Motor neuron (in vitro differentiated cells): ENCODE measurements at regions not wholly inside any gene's neighbourhood (a gene's known extent, or its start where the extent isn't known, plus 50 kb on each side); places are given as distances from the start of the nearest gene placed in this dataset.
A peak's percentile ranks its signal among the peaks of the same experiment; 100 is the strongest.

ENCODE experiments used
- ATAC-seq, 8 experiments: fragments of 200-7000 bp; cut with Tn5 transposase; replicated peaks in 6 of 8; 2 replicates each; pipeline ENCODE4 v1.8.0; 2021; ENCODE audit warnings: mild to moderate bottlenecking in 8 of 8, moderate library complexity in 8 of 8
- H3K27ac ChIP-seq, 2 donors: fragments of 250-450 bp; sonication (Bioruptor Pico); 2 replicates each; pipeline ENCODE4 v1.9.0; 2021; ENCODE audit warnings: antibody characterized with exemption in 2 of 2, mild to moderate bottlenecking in 2 of 2, moderate library complexity in 1 of 2
- H3K4me1 ChIP-seq, 2 donors: fragments of 250-450 bp; sonication (Bioruptor Pico); replicated peaks in 1 of 2; 2 replicates each; pipeline ENCODE4 v1.6.1; 2021; ENCODE audit warnings: antibody characterized with exemption in 2 of 2, mild to moderate bottlenecking in 2 of 2, moderate library complexity in 1 of 2
- H3K4me3 ChIP-seq, 5 donors: fragments of 250-450 bp; sonication (Bioruptor Pico); 2 replicates each; pipeline ENCODE4 v1.9.0; 2021; ENCODE audit warnings: antibody characterized with exemption in 5 of 5, mild to moderate bottlenecking in 5 of 5, moderate library complexity in 4 of 5
- WGBS, 10 experiments: fragments of 450-650 bp; shearing (Covaris generic); methylation state at CpG; one replicate each; pipeline ENCODE4 v1.0.0; 2022; 5-methylcytosine and 5-hydroxymethylcytosine counted together
- in situ Hi-C, 9 experiments: fragments of 400-800 bp; cut with MboI; loops; one replicate each; pipeline ENCODE4 v1.15.0; 2021; ENCODE audit warnings: low sequenced_read_pairs in 9 of 9, low pct_unique_long_range_greater_than_20kb in 2 of 9; ENCODE audit not compliant: unreplicated experiment in 9 of 9

DNA sequence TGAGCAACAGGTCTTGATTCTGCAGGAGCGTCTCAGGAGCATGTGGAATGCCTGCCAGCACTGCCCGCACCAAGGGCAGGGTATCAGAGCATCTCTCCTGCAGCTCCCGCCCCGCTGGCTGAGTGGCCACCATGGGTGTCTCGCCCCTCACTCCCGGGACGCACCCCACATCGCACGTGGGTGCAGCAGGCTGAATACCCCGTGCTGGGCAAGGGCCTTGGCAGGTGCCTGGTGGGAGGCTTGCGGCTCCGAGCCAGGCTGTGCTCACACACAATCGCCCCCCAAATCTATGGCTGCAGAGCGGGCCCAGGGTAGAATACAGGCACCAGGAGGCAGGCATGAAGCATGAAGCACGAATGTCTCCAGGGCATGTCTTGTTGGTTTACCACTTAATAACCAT is 103.9 kb upstream of the TMEM132D start:
- no peaks in the 10 kb centered on the region for H3K4me1 ChIP-seq
- in situ Hi-C loops: no loop called here
- WGBS, 10 experiments: 43 to 100% (median 70%) methylated on average over 1 to 4 of the region's 15 CpGs; no CpG with 5 or more reads in 6 of the 10 experiments
- H3K27ac ChIP-seq: no peak overlapping the region
- ATAC-seq: no peak
- no peak overlapping the region for H3K4me3 ChIP-seq

DNA sequence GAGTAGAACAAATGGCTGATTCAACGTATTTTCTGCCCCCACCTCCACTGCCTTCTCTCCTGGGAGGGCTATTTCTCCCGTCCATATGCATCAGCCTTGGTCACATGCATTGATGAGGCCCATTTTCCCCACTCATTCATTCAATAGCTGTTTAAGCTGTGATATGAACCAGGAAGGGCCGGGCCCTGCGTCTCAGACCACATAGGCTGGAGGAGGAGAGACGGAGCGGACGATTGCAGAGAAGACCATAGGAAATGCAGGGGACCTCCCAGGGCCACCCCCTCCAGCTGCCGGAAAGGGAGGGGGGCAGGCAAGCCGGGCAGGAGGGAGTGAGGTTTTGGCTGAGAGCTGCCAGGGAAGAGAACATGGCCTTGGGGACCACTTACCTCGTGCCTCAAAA is 104.4 kb upstream of the TMEM132D start:
- in situ Hi-C loops: no loop called here
- H3K4me3 ChIP-seq: no peak overlapping the region
- WGBS, 10 experiments: 0 to 93% (median 38%) methylated on average over 1 to 3 of the region's 10 CpGs; no CpG with 5 or more reads in 3 of the 10 experiments
- ATAC-seq: no peak
- no peak overlapping the region for H3K27ac ChIP-seq
- no peaks in the 10 kb centered on the region for H3K4me1 ChIP-seq

DNA sequence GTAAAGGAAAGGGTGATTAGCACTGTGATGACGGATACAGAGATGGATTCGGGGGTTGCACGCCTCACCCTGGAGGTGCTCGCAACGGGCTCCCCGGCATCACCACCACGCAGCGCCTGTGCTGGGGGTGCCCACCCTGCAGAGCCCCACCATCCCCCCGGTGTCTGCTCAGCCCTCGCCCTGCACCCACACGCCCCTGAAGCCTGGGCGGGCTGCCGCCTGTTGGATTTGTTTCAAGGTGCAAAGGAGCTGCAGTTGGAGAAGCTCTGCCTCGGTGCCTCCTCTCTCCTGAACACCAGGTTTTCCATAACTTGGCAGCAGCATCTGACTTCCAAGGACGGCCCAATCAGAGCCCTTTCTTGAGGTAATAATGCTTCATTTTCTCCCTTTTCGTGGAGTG is 106.1 kb upstream of the TMEM132D start:
- in situ Hi-C loops: no loop called here
- H3K27ac ChIP-seq: no peak overlapping the region
- WGBS, 10 experiments: 0 to 80% (median 17%) methylated on average over 1 to 6 of the region's 16 CpGs; no CpG with 5 or more reads in 5 of the 10 experiments
- no peak overlapping the region for H3K4me3 ChIP-seq
- no peak for ATAC-seq
- H3K4me1 ChIP-seq: no peaks in the 10 kb centered on the region

DNA sequence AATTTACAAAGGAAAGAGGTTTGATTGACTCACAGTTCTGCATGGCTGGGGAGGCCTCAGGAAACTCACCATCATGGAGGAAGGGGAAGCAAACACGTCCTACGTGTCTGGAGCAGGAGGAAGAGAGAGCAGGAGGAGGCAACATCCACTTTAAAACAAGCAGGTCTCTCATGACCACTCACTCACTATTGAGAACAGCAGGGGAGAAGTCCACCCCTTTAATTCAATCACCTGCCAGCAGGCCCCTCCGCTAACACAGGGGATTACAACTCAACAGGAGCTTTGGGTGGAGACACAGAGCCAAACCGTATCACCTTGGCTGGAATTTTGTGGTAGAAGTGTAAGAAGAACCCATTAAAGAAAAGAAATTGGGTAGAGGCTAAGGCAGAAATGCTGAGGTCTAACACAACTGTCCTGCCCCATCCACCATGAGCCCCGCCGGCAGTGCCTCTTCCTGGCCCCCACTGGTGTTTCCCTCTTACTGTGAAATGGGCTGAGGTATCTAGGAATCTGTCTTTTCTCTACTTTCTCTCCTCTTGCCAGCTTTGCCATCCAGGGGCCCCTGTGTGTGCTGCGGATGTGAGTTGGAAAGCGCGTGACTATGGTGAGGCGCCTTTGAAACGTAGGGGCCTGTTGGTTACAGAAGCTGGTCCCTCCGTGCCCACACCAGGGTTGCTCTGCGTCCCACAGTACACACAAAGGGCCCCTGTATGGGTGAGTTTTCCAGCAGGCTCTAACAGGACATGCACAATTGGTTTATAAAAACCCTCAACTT is 108.0 kb upstream of the TMEM132D start:
- Histone ChIP-seq H3K4me3 (no peak overlapping the region), H3K27ac (no peak overlapping the region), H3K4me1 (no peaks in the 10 kb centered on the region)
- ATAC-seq: no peak
- 0 to 100% (median 82%) methylated on average over 1 to 9 of the region's 13 CpGs; no CpG with 5 or more reads in 2 of the 10 experiments for WGBS, 10 experiments
- in situ Hi-C loops: no loop called here

DNA sequence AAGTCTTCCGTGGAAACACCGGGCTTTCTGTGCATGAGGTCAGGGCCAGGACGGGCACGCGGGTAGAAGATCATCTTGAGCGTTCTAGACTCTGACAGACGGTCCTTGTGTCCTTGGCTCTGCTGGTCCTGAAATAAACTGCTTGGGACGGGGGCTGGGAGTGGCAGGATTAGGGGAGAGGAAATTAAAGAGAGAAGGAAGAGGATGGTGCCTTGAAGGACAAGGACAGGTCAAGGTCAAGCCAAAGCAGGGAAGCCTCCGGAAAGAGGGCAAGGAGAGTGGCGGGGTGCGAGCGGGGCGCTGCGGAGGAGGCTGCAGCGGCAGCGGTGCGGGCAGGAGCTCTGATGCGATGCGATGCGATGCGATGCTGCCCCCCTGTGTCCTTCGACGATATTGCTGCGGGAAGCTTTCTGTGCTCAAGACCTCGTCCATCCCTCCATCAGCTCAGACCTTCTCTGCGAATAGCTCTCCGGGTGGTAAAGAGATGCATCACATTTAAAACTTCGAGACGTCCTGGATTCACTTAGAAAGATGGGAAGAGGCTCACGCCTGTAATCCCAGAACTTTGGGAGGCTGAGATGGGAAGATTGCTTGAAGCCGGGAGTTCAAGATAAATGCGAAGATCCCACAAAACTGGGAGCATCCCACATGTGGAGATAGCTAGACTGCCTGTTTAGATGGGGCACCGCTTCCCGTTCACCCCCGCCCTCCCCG is 110.1 kb upstream of the TMEM132D start:
- 3 to 68% (median 25%) methylated on average over 4 to 12 of the region's 36 CpGs; no CpG with 5 or more reads in 3 of the 10 experiments for WGBS, 10 experiments
- in situ Hi-C loops: no loop called here
- H3K4me3 ChIP-seq: no peak overlapping the region
- H3K4me1 ChIP-seq: no peaks in the 10 kb centered on the region
- ATAC-seq: peak in 5 of 8 experiments; percentile 85 to 99 (median 91)
- no peak overlapping the region for H3K27ac ChIP-seq

DNA sequence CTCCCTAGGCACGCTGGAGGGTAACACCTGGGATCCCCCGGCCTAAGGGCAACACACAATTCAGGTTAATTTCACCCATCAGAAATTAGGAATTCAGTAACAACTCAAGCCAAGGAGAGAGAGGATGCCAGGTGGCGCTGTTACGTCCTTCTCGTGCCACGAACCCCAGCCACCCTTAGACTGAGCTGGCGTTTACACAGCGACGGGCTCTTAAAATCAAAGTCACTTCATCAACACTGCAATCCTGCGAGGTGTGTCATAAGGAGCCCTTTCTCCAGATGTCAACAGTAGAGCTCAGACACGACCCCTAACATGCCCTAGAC is 110.6 kb upstream of the TMEM132D start:
- no peak overlapping the region for H3K27ac ChIP-seq
- 0 to 64% (median 40%) methylated on average over 1 to 9 of the region's 11 CpGs; no CpG with 5 or more reads in 3 of the 10 experiments for WGBS, 10 experiments
- no peaks in the 10 kb centered on the region for H3K4me1 ChIP-seq
- ATAC-seq: peak in 3 of 8 experiments; percentile 31 to 51 (median 48)
- in situ Hi-C loops: no loop called here
- no peak overlapping the region for H3K4me3 ChIP-seq

DNA sequence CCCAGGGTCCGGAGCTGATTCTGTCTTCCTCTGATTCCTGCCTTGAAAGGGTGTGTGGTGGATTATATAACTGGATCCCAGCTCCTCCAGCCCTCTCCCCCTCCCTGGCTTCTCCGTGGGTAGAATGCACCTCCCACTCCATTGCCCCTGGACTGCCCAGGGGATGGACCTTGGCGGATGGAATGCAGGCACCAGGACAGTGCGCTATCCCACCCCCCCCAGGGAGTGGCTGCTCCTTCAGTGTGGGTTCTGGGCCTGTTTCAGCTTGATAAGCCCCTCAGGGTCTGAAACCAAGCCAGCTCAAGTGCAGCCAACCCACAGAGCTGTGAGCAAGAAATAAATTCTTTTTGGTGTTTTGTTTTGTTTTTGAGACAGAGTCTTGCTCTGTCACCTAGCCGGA is 112.4 kb upstream of the TMEM132D start:
- no peak overlapping the region for H3K4me3 ChIP-seq
- no peaks in the 10 kb centered on the region for H3K4me1 ChIP-seq
- H3K27ac ChIP-seq: no peak overlapping the region
- WGBS, 10 experiments: 60 to 100% (median 80%) methylated on average over 1 of the region's 5 CpGs; no CpG with 5 or more reads in 7 of the 10 experiments
- ATAC-seq: no peak
- in situ Hi-C loops: no loop called here

DNA sequence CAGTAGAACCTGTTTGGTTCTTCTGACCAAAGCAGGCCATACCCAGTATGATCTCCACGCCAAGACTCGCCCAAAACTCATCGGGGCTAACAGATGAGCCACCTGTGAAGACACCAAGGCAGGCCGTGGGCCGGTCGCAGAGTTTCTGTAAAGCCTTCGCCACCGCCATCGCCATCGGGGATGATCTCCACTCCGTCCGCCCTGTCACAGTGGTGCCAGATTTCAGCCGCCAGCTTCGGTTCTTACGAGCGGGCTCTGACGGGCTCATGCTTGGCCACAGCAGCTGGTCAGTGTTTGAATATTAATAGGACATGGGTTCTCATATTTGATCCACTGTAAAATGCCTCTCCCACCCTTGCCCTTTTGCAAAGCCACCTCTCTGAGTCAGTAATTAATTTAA is 113.2 kb upstream of the TMEM132D start:
- ATAC-seq: no peak
- 7 to 98% (median 85%) methylated on average over 3 to 13 of the region's 17 CpGs; no CpG with 5 or more reads in 4 of the 10 experiments for WGBS, 10 experiments
- in situ Hi-C loops: no loop called here
- no peak overlapping the region for H3K4me3 ChIP-seq
- H3K4me1 ChIP-seq: no peaks in the 10 kb centered on the region
- no peak overlapping the region for H3K27ac ChIP-seq

DNA sequence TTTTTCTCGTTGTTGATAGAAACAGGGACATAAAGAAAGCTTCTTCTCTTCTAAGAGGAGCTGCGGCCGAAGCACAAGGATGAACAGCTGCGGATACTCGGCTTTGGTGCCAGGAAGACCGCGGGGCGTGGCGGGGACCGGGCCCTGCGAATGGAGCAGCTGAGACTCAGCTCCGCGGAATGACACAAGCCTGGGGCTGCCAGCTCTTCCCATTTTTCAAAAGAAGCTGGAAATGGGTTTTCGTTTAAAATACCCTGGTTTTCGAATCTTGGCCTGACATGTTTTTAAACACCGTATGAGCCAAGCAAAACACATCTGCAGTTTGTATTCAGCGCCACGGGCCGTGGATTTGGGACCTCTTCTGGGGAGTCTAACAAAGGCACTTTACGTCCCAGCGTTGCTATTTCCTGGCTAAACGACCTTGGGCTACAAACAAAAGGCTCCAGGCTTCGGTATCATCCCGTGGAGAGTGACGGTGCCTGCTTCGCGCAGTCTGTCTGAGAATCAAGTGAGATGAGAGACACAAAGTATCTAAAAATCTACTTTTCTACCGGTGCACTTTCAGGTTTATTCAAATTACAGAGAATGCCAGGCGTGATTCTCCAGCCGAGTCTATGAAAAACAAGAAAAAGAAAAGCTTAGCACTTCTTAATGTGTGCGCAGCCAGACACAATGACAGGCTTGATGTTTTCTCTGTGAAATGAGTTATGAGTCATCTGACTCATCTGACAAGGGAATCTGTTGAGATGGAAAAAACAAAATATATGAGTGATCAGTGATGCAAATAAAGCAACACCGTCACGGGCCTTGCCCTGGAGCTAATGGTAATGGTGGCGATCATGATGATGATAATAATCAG is 114.0 kb upstream of the TMEM132D start:
- in situ Hi-C loops: no loop called here

DNA sequence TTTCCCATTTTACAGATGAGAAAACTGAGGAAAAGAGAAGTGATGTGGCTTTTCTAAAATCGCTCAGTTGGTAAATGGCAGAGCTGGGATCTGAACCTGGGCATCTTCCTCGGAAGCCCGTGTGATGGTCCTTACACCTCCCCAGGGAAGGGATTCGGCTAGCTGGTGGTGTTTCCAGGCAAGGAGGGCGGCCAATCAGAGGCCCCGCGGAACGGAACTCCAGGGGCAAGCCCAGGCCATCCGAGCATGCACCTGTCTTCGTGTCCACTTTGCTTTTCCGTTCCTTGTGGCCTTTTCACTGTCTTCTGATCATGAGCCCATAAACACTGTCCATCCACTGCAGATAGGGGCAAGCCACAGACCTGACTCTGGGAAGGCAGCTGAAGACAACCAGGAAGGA is 114.8 kb upstream of the TMEM132D start:
- H3K4me1 ChIP-seq: no peaks in the 10 kb centered on the region
- H3K27ac ChIP-seq: no peak overlapping the region
- H3K4me3 ChIP-seq: no peak overlapping the region
- in situ Hi-C loops: no loop called here
- no peak for ATAC-seq
- 23 to 93% (median 54%) methylated on average over 1 to 10 of the region's 11 CpGs; no CpG with 5 or more reads in 2 of the 10 experiments for WGBS, 10 experiments

More for the DNA sequence above, 114.0 kb upstream of the TMEM132D start:
- peak in 1 of 8 experiments; percentile 51 for ATAC-seq
- Histone ChIP-seq H3K27ac (no peak overlapping the region), H3K4me1 (no peaks in the 10 kb centered on the region), H3K4me3 (no peak overlapping the region)
- 0 to 100% (median 70%) methylated on average over 1 to 29 of the region's 34 CpGs for WGBS, 10 experiments

DNA sequence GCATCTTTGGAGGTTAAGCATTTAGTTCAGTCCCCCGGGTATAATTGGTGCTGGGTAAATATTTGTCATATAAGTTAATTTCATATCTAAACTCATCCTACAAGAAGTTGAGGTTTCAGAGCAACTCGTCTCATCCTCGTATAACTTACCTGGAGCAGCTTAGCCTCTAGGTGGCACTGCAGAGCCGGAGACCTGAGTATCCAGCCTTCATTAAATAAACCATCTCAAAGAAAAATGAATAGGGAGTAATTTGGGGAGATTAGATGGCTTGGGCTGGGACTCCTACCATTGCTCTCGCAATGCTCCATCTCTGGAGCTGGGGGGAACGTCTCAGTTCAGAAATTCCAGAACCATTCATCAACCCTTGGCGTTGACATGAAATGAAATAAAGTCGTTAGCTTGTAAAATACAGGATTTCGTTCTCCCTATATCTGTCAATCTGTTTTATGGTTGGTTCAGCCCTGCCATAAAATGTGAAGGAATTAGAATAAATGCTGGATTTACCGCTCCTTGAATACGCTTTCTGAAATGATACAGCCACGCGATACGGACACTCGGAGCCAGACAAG is 122.9 kb upstream of the TMEM132D start:
- ATAC-seq: peak in 1 of 8 experiments; percentile 62
- in situ Hi-C loops: loop anchor here in 4 of 9 experiments (25.0 kb wide), 2 partner anchors 311 to 711 kb away; partner anchors contain the start of gene PIWIL1 (in 2 of the 4)
- H3K4me3 ChIP-seq: no peak overlapping the region
- no peak overlapping the region for H3K27ac ChIP-seq
- no peaks in the 10 kb centered on the region for H3K4me1 ChIP-seq
- 0 to 63% (median 43%) methylated on average over 1 to 15 of the region's 15 CpGs; no CpG with 5 or more reads in 1 of the 10 experiments for WGBS, 10 experiments

DNA sequence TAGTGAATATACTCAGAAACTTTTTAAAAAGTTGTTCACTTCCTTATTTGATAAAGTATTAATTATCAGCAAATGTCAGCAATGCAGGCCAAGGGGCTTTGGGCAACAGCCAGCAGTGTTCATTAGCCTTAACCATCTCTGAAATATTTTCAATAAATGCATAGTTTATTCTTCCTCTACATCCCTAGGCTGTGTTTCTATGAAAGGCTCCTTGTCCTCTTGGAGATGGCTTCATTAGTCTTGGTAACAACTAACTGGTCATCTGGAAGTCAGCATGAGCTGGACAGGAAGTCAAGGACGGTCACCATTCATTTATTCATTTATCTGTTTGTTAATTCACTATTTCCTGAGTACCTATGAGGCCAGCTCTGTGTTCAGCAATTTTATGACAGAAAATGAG is 124.0 kb upstream of the TMEM132D start:
- no peak for ATAC-seq
- Histone ChIP-seq H3K4me3 (no peak overlapping the region), H3K27ac (no peak overlapping the region), H3K4me1 (no peaks in the 10 kb centered on the region)
- 0 to 88% (median 13%) methylated on average over 1 of the region's 1 CpG; no CpG with 5 or more reads in 3 of the 10 experiments for WGBS, 10 experiments
- in situ Hi-C loops: loop anchor here in 4 of 9 experiments (25.0 kb wide), 2 partner anchors 310 to 710 kb away; partner anchors contain the start of gene PIWIL1 (in 2 of the 4)
